Motor neuron (in vitro differentiated cells): ENCODE measurements at regions not wholly inside any gene's neighbourhood (a gene's known extent, or its start where the extent isn't known, plus 50 kb on each side); places are given as distances from the start of the nearest gene placed in this dataset.

Experiments used
- ATAC-seq, 8 experiments: fragments of 200-7000 bp; cut with Tn5 transposase; replicated peaks in 6 of 8; 2 replicates each; pipeline ENCODE4 v1.8.0; 2021; ENCODE audit warnings: mild to moderate bottlenecking in 8 of 8, moderate library complexity in 8 of 8
- H3K27ac ChIP-seq, 2 donors: fragments of 250-450 bp; sonication (Bioruptor Pico); 2 replicates each; pipeline ENCODE4 v1.9.0; 2021; ENCODE audit warnings: antibody characterized with exemption in 2 of 2, mild to moderate bottlenecking in 2 of 2, moderate library complexity in 1 of 2
- H3K4me1 ChIP-seq, 2 donors: fragments of 250-450 bp; sonication (Bioruptor Pico); replicated peaks in 1 of 2; 2 replicates each; pipeline ENCODE4 v1.6.1; 2021; ENCODE audit warnings: antibody characterized with exemption in 2 of 2, mild to moderate bottlenecking in 2 of 2, moderate library complexity in 1 of 2
- H3K4me3 ChIP-seq, 5 donors: fragments of 250-450 bp; sonication (Bioruptor Pico); 2 replicates each; pipeline ENCODE4 v1.9.0; 2021; ENCODE audit warnings: antibody characterized with exemption in 5 of 5, mild to moderate bottlenecking in 5 of 5, moderate library complexity in 4 of 5
- WGBS, 10 experiments: fragments of 450-650 bp; shearing (Covaris generic); methylation state at CpG; one replicate each; pipeline ENCODE4 v1.0.0; 2022; 5-methylcytosine and 5-hydroxymethylcytosine counted together
- in situ Hi-C, 9 experiments: fragments of 400-800 bp; cut with MboI; loops; one replicate each; pipeline ENCODE4 v1.15.0; 2021; ENCODE audit warnings: low sequenced_read_pairs in 9 of 9, low pct_unique_long_range_greater_than_20kb in 2 of 9; ENCODE audit not compliant: unreplicated experiment in 9 of 9

DNA sequence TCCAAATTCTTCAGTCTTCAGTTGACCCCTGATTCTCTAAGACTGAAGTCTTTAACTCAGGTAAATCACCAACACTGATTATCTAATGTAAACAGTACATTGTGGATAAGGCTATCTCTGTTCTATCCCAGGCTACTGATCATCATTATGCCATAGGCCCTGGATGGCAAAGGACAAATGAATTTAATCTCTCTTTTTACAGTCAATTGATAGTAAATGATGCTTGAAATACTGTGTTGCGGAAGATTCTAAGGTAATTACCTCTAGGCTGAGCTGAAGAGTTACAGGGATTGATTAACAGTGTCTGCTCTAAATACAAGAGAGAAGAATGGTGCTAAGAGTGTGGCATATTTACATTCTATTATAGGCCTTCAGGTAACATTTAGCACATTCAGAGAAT lies 264.7 kb downstream of the ACTL7B start:
- in situ Hi-C loops: loop anchor here in 2 of 9 experiments (25.0 kb wide), 2 partner anchors 146 to 171 kb away; no protein-coding TSS in a partner anchor
- WGBS, 10 experiments: 80 to 100% (median 82%) methylated on average over 1 of the region's 1 CpG; no CpG with 5 or more reads in 2 of the 10 experiments
- no peaks in the 10 kb centered on the region for H3K4me1 ChIP-seq
- H3K4me3 ChIP-seq: no peak overlapping the region
- ATAC-seq: no peak
- no peak overlapping the region for H3K27ac ChIP-seq

DNA sequence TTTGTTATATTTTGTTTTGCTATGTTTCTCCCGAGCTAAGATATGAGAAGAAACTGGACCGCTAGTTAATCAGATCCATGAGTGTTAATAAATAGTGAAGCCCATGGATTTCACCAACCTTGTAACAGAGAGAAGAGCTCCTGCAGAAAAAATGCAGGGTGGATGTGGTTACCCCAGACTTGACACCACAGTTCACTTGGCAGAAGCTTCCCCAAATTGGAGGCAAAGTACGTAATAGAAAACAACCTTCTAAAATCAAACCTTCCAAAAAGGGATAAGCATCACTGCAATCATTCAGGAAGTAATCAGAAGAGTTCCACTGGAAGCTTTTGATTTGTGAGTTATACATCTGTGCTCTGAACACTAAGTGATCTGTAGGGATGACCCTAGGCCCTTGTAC lies 267.5 kb downstream of the ACTL7B start:
- ATAC-seq: no peak
- WGBS, 10 experiments: 40 to 100% (median 92%) methylated on average over 2 to 3 of the region's 3 CpGs

DNA sequence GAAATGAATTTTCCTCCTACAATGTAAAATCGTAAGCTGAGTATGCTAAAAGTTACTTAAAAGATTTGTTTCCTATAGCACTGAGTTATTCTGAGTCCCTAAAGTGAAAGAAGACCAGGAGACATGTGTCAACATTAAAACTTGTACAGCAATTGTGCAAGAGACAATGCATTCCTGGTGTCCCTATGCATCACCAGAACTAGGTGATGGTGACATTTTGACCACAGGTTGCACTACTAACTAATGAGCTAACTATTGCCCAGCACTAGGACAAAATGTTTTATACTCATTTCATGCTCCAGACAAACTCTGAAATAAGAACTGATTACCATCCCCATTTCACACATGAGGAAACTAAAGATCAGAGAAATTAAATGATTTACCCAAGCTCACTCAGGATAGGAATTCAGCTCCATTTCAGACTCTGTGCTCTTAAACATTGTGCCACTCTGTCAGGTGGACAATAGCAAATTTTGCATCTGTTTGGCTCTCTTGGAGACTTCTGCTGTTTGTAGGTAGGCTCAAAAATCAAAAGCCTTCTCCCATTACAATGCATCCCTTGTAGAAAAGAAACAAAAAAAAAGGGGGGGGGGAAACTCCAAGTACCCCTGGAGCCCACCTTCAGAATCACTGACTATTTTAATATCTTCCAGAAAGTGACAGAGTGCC lies 269.2 kb downstream of the ACTL7B start:
- ATAC-seq: no peak
- 80 to 100% (median 86%) methylated on average over 1 of the region's 1 CpG; no CpG with 5 or more reads in 3 of the 10 experiments for WGBS, 10 experiments
- Histone ChIP-seq H3K4me3 (no peak overlapping the region), H3K27ac (no peak overlapping the region), H3K4me1 (no peaks in the 10 kb centered on the region)
- in situ Hi-C loops: loop anchor here in 2 of 9 experiments (25.0 kb wide), 2 partner anchors 151 to 176 kb away; no protein-coding TSS in a partner anchor

More for the DNA sequence above, 267.5 kb downstream of the ACTL7B start:
- Histone ChIP-seq H3K27ac (no peak overlapping the region), H3K4me1 (no peaks in the 10 kb centered on the region), H3K4me3 (no peak overlapping the region)
- in situ Hi-C loops: loop anchor here in 2 of 9 experiments (25.0 kb wide), 2 partner anchors 149 to 174 kb away; no protein-coding TSS in a partner anchor

DNA sequence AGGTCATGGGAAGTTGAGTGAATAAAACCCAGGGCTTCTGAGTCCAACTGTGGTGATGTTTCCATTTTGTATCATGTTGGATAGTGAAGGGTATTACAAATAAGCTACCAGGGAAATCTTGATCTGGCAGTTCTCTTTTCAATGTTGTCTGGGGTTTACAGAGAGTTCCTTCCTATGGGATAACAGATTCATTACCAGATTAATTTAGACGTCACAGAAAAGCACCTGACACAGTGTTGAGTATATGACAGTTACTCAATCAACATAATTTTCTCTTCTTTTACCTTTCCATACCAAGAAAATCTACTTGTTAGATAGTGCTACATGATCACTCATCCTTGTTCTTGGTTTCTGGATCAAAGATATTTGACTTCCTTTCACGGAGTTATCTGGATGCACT lies 270.9 kb downstream of the ACTL7B start:
- Histone ChIP-seq H3K27ac (no peak overlapping the region), H3K4me3 (no peak overlapping the region), H3K4me1 (no peaks in the 10 kb centered on the region)
- 67 to 100% (median 96%) methylated on average over 1 to 2 of the region's 2 CpGs for WGBS, 10 experiments
- no peak for ATAC-seq
- in situ Hi-C loops: loop anchor here in 2 of 9 experiments (25.0 kb wide), 2 partner anchors 152 to 177 kb away; no protein-coding TSS in a partner anchor

DNA sequence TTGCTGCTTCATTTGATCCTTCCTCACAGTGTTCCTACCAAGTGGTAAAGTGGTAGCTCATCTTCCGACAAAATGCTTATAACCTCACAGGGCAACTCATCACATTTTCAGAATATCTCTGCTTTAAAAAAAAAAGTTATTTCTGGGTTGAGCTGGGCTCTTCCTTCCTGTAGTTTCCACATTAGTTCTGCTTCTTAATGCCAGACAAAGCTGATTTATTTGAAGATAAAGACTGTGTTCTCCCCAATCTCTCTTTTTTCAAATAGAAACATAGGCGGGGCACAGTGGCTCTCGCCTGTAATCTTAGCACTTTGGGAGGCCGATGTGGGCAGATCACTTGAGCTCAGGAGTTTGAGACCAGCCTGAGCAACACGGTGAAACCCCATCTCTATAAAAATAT lies 273.1 kb downstream of the ACTL7B start:
- ATAC-seq: no peak
- Histone ChIP-seq H3K27ac (no peak overlapping the region), H3K4me1 (no peaks in the 10 kb centered on the region), H3K4me3 (no peak overlapping the region)
- in situ Hi-C loops: loop anchor here in 2 of 9 experiments (25.0 kb wide), 2 partner anchors 155 to 180 kb away; no protein-coding TSS in a partner anchor
- WGBS, 10 experiments: 48 to 100% (median 86%) methylated on average over 1 to 5 of the region's 5 CpGs; no CpG with 5 or more reads in 1 of the 10 experiments

DNA sequence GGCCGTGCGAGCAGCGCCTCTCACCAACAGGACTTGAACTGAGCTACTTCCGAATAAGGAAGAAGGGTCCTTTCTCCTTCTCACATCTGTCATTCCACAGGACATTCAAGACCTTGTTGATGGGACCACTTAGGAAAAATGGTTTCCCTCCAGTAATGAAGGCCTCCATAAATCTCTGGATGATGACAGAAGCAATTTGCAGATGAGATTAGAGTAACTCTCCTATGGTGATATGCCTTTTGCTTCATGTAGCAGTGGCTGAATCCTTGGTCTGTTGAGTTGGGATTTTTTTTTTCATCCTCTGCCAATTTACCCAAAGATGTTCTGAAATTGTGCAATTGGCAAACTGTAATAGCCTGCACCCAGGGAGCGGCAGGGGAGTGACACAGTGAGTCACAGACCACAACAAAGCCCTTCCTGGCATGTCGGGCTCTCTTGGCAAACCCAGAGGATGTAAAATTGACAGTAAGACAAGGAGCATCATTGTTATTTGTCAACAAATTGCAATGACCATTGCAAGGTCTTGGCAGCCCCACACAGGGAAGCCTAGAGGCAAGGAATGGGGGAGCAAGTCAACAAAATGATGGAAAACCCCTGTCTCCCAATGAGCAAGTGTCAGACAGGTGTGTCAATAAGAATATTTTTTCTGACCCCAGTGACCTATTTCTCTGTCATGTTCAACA lies 275.9 kb downstream of the ACTL7B start:
- 0 to 93% (median 80%) methylated on average over 1 to 5 of the region's 6 CpGs; no CpG with 5 or more reads in 2 of the 10 experiments for WGBS, 10 experiments
- in situ Hi-C loops: loop anchor here in 2 of 9 experiments (25.0 kb wide), 2 partner anchors 157 to 182 kb away; no protein-coding TSS in a partner anchor
- Histone ChIP-seq H3K4me1 (no peaks in the 10 kb centered on the region), H3K4me3 (no peak overlapping the region), H3K27ac (no peak overlapping the region)
- ATAC-seq: peak in 6 of 8 experiments; percentile 15 to 96 (median 84)

DNA sequence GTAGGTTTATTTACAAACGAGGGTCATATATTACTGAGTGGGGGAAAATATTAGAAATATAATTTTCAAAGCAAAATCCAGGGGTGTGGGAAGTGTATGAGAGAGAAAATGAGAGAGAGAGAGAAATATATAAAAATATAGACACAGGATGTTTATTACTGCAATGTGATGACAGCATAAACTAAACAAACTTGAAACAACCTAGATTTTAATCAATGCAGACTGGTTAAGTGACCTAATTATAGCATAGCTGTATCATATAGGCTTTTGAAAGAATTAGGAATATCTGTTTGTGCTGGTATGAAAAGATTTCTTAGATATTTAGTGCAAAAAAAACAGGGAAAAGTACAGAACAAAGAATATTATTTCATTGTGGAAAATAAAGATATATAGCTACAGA lies 280.5 kb downstream of the ACTL7B start:
- no peaks in the 10 kb centered on the region for H3K4me1 ChIP-seq
- H3K27ac ChIP-seq: no peak overlapping the region
- 24 to 80% (median 55%) methylated on average over 1 of the region's 1 CpG; no CpG with 5 or more reads in 1 of the 10 experiments for WGBS, 10 experiments
- no peak overlapping the region for H3K4me3 ChIP-seq
- ATAC-seq: no peak
- in situ Hi-C loops: loop anchor here in 2 of 9 experiments (25.0 kb wide), 2 partner anchors 162 to 187 kb away; no protein-coding TSS in a partner anchor

DNA sequence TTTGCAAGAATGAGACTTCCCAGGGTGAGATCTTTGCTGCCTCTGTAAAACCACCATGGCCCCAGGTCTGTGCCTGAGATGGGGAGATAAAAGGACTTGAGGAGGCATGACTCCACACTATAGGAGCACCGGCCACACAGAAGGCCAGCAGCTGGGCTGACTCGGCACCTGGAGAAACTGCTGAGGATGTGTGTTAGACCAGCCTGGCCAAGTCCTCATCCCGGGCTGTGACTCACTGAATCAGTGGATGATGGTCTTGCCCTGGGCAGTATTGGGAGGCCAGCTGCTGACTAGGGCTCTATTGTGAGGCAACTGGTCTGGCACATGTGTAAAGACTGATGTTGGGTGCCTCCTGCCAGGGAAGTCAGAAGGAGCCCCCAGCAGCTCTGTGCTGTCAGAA lies 286.2 kb downstream of the ACTL7B start:
- Histone ChIP-seq H3K27ac (no peak overlapping the region), H3K4me1 (no peaks in the 10 kb centered on the region), H3K4me3 (no peak overlapping the region)
- in situ Hi-C loops: loop anchor here (10.0 to 25.0 kb wide), 6 partner anchors 107 to 1107 kb away; partner anchors contain the start of gene KLF4 (in 1 of the 9)
- ATAC-seq: peak in 4 of 8 experiments; percentile 25 to 71 (median 52)
- 0 to 80% methylated on average over 1 to 3 of the region's 3 CpGs; no CpG with 5 or more reads in 8 of the 10 experiments for WGBS, 10 experiments

DNA sequence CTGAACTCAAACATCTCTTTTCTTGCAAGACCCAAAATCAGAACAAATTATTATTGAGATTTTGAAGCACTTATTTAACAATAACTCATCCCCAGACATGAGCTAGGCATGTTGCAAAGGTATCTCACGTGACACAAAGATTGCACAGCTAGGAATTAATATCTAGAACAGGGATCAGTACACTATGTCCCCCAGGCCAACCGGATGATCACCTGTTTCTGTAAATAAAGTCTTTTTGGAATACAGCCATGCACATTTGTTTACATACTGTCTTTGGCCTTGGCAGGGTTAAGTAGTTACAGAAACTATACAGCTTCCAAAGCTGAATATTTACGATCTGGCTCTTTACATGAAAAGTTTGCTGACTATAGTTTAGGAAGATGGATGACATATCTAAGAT lies 287.7 kb downstream of the ACTL7B start:
- Histone ChIP-seq H3K27ac (no peak overlapping the region), H3K4me1 (no peaks in the 10 kb centered on the region), H3K4me3 (no peak overlapping the region)
- WGBS, 10 experiments: 20 to 95% (median 81%) methylated on average over 1 to 3 of the region's 3 CpGs
- in situ Hi-C loops: loop anchor here (10.0 to 25.0 kb wide), 6 partner anchors 106 to 1106 kb away; partner anchors contain the start of gene KLF4 (in 1 of the 9)
- no peak for ATAC-seq

DNA sequence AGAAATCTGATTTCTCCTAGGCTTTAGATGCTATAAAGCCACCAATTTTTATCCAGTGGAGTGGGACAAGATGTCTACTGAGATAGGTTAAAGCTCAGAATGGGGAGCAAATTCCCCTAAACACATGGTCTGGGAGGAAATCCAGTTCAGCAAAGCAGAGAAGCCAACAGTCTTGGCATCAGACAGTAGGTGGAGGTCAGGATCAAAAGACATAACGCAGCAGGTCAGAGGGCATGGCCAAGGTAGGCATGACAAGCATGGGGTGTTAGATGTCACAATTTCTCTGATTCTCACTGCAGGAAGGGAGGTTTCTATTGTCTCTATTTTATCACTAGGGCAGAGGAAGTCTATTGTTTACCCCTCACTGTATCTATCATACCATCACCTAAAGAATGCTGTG lies 288.2 kb downstream of the ACTL7B start:
- H3K4me3 ChIP-seq: no peak overlapping the region
- 40 to 88% (median 86%) methylated on average over 1 of the region's 1 CpG; no CpG with 5 or more reads in 7 of the 10 experiments for WGBS, 10 experiments
- ATAC-seq: no peak
- H3K4me1 ChIP-seq: no peaks in the 10 kb centered on the region
- in situ Hi-C loops: loop anchor here (10.0 to 25.0 kb wide), 6 partner anchors 105 to 1105 kb away; partner anchors contain the start of gene KLF4 (in 1 of the 9)
- no peak overlapping the region for H3K27ac ChIP-seq

DNA sequence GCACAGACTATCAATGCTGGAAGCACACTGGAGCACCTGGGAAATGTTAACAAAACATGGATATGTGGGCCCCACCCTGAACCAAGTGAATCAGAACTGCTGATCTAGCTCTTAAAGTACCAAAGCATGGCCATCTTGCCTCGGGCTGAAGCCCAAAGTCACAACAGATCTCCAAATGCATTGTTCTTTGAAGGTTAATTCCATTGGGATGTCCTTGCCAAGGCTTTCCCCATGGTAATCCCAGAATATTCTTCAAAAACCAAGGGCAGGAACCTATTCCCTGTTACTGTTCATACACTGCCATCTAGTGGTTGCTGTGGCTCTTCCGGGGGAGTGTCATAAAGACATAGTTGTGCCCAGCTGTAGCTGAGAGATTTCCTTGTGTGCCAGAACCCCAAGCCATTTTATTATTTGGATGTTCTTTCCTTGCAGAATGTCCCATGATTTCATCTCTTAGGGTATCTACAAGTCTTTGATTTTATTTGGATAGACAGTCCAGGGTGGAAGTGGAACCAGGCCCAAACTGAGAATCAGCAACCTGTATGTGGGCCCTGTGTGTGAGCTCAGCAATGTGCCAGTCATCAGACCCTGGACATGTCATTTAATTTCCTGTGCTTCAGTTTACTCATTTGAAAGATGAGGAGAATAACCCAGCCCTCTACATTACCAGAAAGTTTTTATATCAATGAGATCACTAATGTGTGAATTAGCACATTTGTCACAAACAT lies 290.0 kb downstream of the ACTL7B start:
- H3K4me3 ChIP-seq: no peak overlapping the region
- H3K4me1 ChIP-seq: no peaks in the 10 kb centered on the region
- peak; percentile 89 to 100 (median 92) for ATAC-seq
- in situ Hi-C loops: loop anchor here (10.0 to 25.0 kb wide), 6 partner anchors 104 to 1104 kb away; partner anchors contain the start of gene KLF4 (in 1 of the 9)
- 0 to 6% (median 3%) methylated on average over 1 to 2 of the region's 2 CpGs; no CpG with 5 or more reads in 6 of the 10 experiments for WGBS, 10 experiments
- no peak overlapping the region for H3K27ac ChIP-seq

DNA sequence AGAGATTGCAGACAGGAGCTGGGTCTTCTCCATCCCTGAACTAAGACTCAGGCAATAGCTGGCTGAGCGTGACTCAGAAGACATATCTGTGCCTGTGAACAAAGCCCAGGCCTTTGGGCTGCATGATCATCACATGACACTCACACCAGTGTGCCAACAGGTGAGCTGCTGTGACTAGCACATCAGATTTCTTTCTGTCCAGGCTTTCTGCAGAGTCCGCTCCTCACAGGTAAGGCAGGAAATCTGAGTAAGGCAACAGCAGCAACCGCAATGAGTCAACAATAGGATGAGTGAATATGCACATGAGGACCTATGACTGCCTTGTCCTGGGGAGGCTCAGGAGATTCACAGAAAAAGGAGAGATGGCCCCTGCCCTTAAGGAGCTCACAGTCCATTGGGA lies 293.6 kb downstream of the ACTL7B start:
- no peak overlapping the region for H3K4me3 ChIP-seq
- WGBS, 10 experiments: 92 to 100% (median 100%) methylated on average over 1 to 2 of the region's 3 CpGs; no CpG with 5 or more reads in 5 of the 10 experiments
- H3K27ac ChIP-seq: no peak overlapping the region
- in situ Hi-C loops: loop anchor here (10.0 to 25.0 kb wide), 6 partner anchors 100 to 1100 kb away; partner anchors contain the start of gene KLF4 (in 1 of the 9)
- peak in 1 of 8 experiments; percentile 14 for ATAC-seq
- no peaks in the 10 kb centered on the region for H3K4me1 ChIP-seq
